A549 (cell line): ENCODE measurements at regions not wholly inside any gene's neighbourhood (a gene's known extent, or its start where the extent isn't known, plus 50 kb on each side); places are given as distances from the start of the nearest gene placed in this dataset.

Experiments
- ATAC-seq, 2 experiments: fragments of 200-7000 bp in 1 of 2; fragments of >200 bp in 1 of 2; cut with Nextera tagmentation in 1 of 2; cut with Tn5 transposase in 1 of 2; 3 replicates each; pipeline versions ENCODE4 v1.8.0 to v1.9.1; 2018 to 2020; ENCODE audit warnings: mild to moderate bottlenecking in 1 of 2, moderate library complexity in 1 of 2
- CTCF ChIA-PET: fragments of 300-600 bp; sonication (Branson Sonifier 250); formaldehyde crosslinking; extraction: SDS; loops from one replicate; lab custom pipeline; 2021; ENCODE audit warnings: antibody characterized with exemption, inconsistent platforms; lab: Yijun Ruan, JAX
- POLR2A ChIA-PET: fragments of 350-600 bp; formaldehyde crosslinking; extraction: SDS; loops from one replicate; lab custom pipeline; 2021; ENCODE audit warnings: antibody characterized with exemption, inconsistent platforms; lab: Yijun Ruan, JAX
- DNase-seq, 2 experiments: peaks; one replicate each; pipeline versions ENCODE4 v3.0.0 to v3.0.0-alpha.2; 2011 to 2016; ENCODE audit warnings: low read depth in 1 of 2, low spot score in 1 of 2
- FAIRE-seq: peaks from 2 replicates; lab custom pipeline; 2011; peaks lifted over from hg19 to GRCh38; lab: Jason Lieb, UNC
- H3K27ac ChIP-seq, 2 experiments: fragments of >200 bp; sonication (Bioruptor Twin); formaldehyde crosslinking; 3 replicates each; pipeline ENCODE4 v1.5.1; 2016 to 2017
- H3K4me1 ChIP-seq: fragments of >200 bp; sonication (Bioruptor Twin); formaldehyde crosslinking; 3 replicates; pipeline ENCODE4 v1.6.1; 2016
- H3K4me2 ChIP-seq: fragments of >200 bp; sonication (Bioruptor Twin); formaldehyde crosslinking; 3 replicates; pipeline ENCODE4 v1.6.1; 2016
- H3K4me3 ChIP-seq: fragments of >200 bp; sonication (Bioruptor Twin); formaldehyde crosslinking; 3 replicates; pipeline ENCODE4 v1.5.1; 2016
- H3K9me3 ChIP-seq: fragments of >200 bp; sonication (Bioruptor Twin); formaldehyde crosslinking; 3 replicates; pipeline ENCODE4 v1.6.1; 2016
- CBX8 ChIP-seq: fragments of 200-600 bp; sonication (generic); IDR thresholded peaks from 2 replicates; pipeline ENCODE4 v1.6.1; 2016
- CEBPB ChIP-seq, 2 experiments: fragments of >200 bp in 1 of 2; sonication (Bioruptor Twin) in 1 of 2; formaldehyde crosslinking in 1 of 2; IDR thresholded peaks; 2 replicates each; pipeline ENCODE4 v1.6.1; 2012 to 2016
- EP300 ChIP-seq, 2 experiments: fragments of >200 bp; sonication (Bioruptor Twin); formaldehyde crosslinking; IDR thresholded peaks; 2 replicates in 1 of 2; 3 replicates in 1 of 2; pipeline ENCODE4 v1.6.1; 2016 to 2017
- FOSB ChIP-seq: fragments of 250-450 bp; sonication (Bioruptor Pico); IDR thresholded peaks from 2 replicates; pipeline ENCODE4 v1.5.0; 2020; ENCODE audit warnings: mild to moderate bottlenecking, moderate library complexity
- FOSL2 ChIP-seq, 2 experiments: fragments of 450-650 bp in 1 of 2; fragments of >200 bp in 1 of 2; sonication (Bioruptor Twin) in 1 of 2; formaldehyde crosslinking; IDR thresholded peaks; 2 replicates each; pipeline versions ENCODE4 v1.5.0 to v1.6.1; 2016 to 2020; ENCODE audit warnings: mild to moderate bottlenecking in 1 of 2, moderate library complexity in 1 of 2
- HDAC2 ChIP-seq: fragments of 200-600 bp; sonication (generic); IDR thresholded peaks from 2 replicates; pipeline ENCODE4 v1.6.1; 2016
- HEYL ChIP-seq: fragments of 250-450 bp; sonication (Bioruptor Pico); IDR thresholded peaks from 2 replicates; pipeline ENCODE4 v1.8.0; 2021; ENCODE audit warnings: mild to moderate bottlenecking, moderate library complexity
- HOXB13 ChIP-seq: fragments of 250-450 bp; sonication (Bioruptor Pico); IDR thresholded peaks from 2 replicates; pipeline ENCODE4 v1.5.0; 2020; ENCODE audit warnings: low read depth, mild to moderate bottlenecking, moderate library complexity
- KDM1A ChIP-seq: fragments of 200-600 bp; sonication (generic); IDR thresholded peaks from 2 replicates; pipeline ENCODE4 v1.6.1; 2016; ENCODE audit warnings: low read depth, mild to moderate bottlenecking
- KDM5A ChIP-seq: fragments of 200-600 bp; sonication (generic); IDR thresholded peaks from 2 replicates; pipeline ENCODE4 v1.6.1; 2016; ENCODE audit warnings: antibody characterized with exemption, mild to moderate bottlenecking
- MAFK ChIP-seq: fragments of 450-650 bp; IDR thresholded peaks from 2 replicates; pipeline ENCODE4 v1.6.1; 2014; ENCODE audit not compliant: partially characterized antibody
- MAZ ChIP-seq: fragments of 150-350 bp; IDR thresholded peaks from 2 replicates; pipeline ENCODE4 v1.6.1; 2014; ENCODE audit warnings: antibody characterized with exemption, low read depth, low read length, borderline replicate concordance
- MYC ChIP-seq: IDR thresholded peaks from 2 replicates; pipeline ENCODE4 v1.6.1; 2012; ENCODE audit warnings: mild to moderate bottlenecking, inconsistent platforms, low read length, improper control_type of control experiment, borderline replicate concordance
- NFE2L2 ChIP-seq: fragments of 150-350 bp; conservative IDR thresholded peaks from 2 replicates; pipeline ENCODE4 v1.6.1; 2014; ENCODE audit warnings: low read length
- NPAS2 ChIP-seq: fragments of 250-450 bp; sonication (Bioruptor Pico); IDR thresholded peaks from 2 replicates; pipeline ENCODE4 v1.8.0; 2022; ENCODE audit warnings: mild to moderate bottlenecking, moderate library complexity, borderline replicate concordance
- NR3C1 ChIP-seq: fragments of >200 bp; sonication (Bioruptor Twin); formaldehyde crosslinking; IDR thresholded peaks from 3 replicates; pipeline ENCODE4 v1.6.1; 2017
- POLR2AphosphoS2 ChIP-seq: conservative IDR thresholded peaks from 2 replicates; pipeline ENCODE4 v1.6.1; 2012; ENCODE audit warnings: low read length, improper control_type of control experiment, inconsistent platforms
- RARB ChIP-seq: fragments of 250-450 bp; sonication (Bioruptor Pico); IDR thresholded peaks from 2 replicates; pipeline ENCODE4 v1.8.0; 2021; ENCODE audit warnings: mild to moderate bottlenecking, moderate library complexity
- RCOR1 ChIP-seq: fragments of 150-350 bp; IDR thresholded peaks from 2 replicates; pipeline ENCODE4 v1.6.1; 2014; ENCODE audit warnings: antibody characterized with exemption, low read length, low read depth
- RFX5 ChIP-seq: fragments of 450-650 bp; IDR thresholded peaks from 2 replicates; pipeline ENCODE4 v1.7.1; 2014; ENCODE audit warnings: antibody characterized with exemption, mild to moderate bottlenecking, moderate library complexity
- SMC3 ChIP-seq: fragments of >200 bp; sonication (Bioruptor Twin); formaldehyde crosslinking; IDR thresholded peaks from 3 replicates; pipeline ENCODE4 v1.6.1; 2018; ENCODE audit warnings: inconsistent platforms
- TP53 ChIP-seq: fragments of 250-450 bp; sonication (Bioruptor Pico); IDR thresholded peaks from 2 replicates; pipeline ENCODE4 v1.5.0; 2021; ENCODE audit warnings: mild to moderate bottlenecking, moderate library complexity
- WGBS: methylation state at CpG from one replicate; pipeline ENCODE4 v1.1.6; 2017; ENCODE audit errors: missing lambda C conversion rate; 5-methylcytosine and 5-hydroxymethylcytosine counted together
- TF ChIP-seq, protein P1 (sequence below): fragments of 150-350 bp; IDR thresholded peaks from 2 replicates; pipeline ENCODE4 v1.6.1; 2014; ENCODE audit warnings: low read depth, mild to moderate bottlenecking, low read length
- TF ChIP-seq, protein P2 (sequence below): fragments of >200 bp; sonication (Bioruptor Twin); formaldehyde crosslinking; IDR thresholded peaks from 3 replicates; pipeline ENCODE4 v1.6.1; 2016
- TF ChIP-seq, protein P3 (sequence below): fragments of 250-450 bp; sonication (Bioruptor Pico); IDR thresholded peaks from 2 replicates; pipeline ENCODE4 v1.5.0; 2020; ENCODE audit warnings: low read depth, mild to moderate bottlenecking, moderate library complexity
- TF ChIP-seq, protein P4 (sequence below): fragments of 450-650 bp; IDR thresholded peaks from 2 replicates; pipeline ENCODE4 v1.6.1; 2014; ENCODE audit warnings: antibody characterized with exemption
- TF ChIP-seq, protein P5 (sequence below): IDR thresholded peaks from 2 replicates; pipeline ENCODE4 v1.6.1; 2012

DNA sequence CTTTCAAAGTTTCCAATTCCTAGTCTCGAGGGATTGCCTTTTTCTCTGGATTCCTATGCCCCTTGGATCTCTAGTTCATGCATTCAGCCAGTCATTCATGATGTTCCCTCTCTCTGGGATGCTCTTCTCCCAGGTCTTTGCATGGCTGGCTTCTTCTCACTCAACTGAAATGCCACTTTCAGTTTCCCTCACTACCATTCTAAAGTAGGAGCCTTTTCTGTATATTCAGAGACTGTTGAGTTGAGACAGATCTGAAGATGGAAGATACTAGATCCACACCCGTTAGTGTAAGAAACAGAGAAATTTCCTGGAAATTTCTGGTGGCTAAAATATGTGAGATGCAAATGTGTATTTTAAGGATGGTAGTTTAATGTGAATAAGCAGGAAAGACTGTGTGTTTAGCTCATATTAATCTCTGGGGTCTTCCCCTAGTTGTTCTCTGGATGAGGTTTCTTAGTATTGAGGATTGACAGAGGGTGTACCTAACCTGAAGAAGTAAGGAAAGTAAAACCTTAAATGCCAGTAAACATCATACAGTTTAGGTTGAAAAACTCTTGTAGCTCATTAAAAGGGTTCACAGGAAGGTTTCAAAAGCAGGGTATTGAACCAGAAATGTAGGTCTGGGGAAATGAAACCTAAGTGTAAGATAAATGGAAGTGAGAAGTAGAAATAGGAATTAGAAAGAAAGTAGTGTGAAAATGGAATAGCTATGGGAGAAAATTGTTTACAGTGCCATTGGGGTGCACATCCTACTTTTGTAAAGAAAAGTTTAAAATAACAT lies 331.3 kb downstream of the NDFIP2 start:
- no peak for FAIRE-seq
- ChIA-PET CTCF (no interaction called here), POLR2A (no interaction called here)
- H3K4me1 ChIP-seq, result peaks cover 12% of the 10 kb centered on the region; the same call in 1 of the 3 replicates
- whole genome bisulfite sequencing, result 65% methylated on average over 2 of the region's 2 CpGs
- H3K9me3 ChIP-seq, result no peaks in the 10 kb centered on the region
- H3K4me2 ChIP-seq, result no peak overlapping the region
- DNase-seq, result no peak
- ATAC-seq, result no peak
- no peak for TF ChIP-seq NPAS2 (CRISPR knock-in tag)
- no peak for TF ChIP-seq MAFK
- TF ChIP-seq, protein P1, sequence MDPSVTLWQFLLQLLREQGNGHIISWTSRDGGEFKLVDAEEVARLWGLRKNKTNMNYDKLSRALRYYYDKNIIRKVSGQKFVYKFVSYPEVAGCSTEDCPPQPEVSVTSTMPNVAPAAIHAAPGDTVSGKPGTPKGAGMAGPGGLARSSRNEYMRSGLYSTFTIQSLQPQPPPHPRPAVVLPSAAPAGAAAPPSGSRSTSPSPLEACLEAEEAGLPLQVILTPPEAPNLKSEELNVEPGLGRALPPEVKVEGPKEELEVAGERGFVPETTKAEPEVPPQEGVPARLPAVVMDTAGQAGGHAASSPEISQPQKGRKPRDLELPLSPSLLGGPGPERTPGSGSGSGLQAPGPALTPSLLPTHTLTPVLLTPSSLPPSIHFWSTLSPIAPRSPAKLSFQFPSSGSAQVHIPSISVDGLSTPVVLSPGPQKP, result no peak
- TF ChIP-seq HDAC2, result no peak
- no peak for TF ChIP-seq POLR2AphosphoS2
- no peak for TF ChIP-seq FOSB (CRISPR knock-in tag)
- TF ChIP-seq MYC, result no peak
- no peak for TF ChIP-seq HEYL (CRISPR knock-in tag)
- no peak for TF ChIP-seq RARB (CRISPR knock-in tag)
- no peak for TF ChIP-seq CBX8
- TF ChIP-seq MAZ, result no peak
- TF ChIP-seq, protein P2, sequence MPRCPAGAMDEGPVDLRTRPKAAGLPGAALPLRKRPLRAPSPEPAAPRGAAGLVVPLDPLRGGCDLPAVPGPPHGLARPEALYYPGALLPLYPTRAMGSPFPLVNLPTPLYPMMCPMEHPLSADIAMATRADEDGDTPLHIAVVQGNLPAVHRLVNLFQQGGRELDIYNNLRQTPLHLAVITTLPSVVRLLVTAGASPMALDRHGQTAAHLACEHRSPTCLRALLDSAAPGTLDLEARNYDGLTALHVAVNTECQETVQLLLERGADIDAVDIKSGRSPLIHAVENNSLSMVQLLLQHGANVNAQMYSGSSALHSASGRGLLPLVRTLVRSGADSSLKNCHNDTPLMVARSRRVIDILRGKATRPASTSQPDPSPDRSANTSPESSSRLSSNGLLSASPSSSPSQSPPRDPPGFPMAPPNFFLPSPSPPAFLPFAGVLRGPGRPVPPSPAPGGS, result no peak
- no peak for TF ChIP-seq SMC3
- TF ChIP-seq, protein P3, sequence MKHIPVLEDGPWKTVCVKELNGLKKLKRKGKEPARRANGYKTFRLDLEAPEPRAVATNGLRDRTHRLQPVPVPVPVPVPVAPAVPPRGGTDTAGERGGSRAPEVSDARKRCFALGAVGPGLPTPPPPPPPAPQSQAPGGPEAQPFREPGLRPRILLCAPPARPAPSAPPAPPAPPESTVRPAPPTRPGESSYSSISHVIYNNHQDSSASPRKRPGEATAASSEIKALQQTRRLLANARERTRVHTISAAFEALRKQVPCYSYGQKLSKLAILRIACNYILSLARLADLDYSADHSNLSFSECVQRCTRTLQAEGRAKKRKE (CRISPR knock-in tag), result no peak
- no peak for TF ChIP-seq NFE2L2
- TF ChIP-seq, protein P4, sequence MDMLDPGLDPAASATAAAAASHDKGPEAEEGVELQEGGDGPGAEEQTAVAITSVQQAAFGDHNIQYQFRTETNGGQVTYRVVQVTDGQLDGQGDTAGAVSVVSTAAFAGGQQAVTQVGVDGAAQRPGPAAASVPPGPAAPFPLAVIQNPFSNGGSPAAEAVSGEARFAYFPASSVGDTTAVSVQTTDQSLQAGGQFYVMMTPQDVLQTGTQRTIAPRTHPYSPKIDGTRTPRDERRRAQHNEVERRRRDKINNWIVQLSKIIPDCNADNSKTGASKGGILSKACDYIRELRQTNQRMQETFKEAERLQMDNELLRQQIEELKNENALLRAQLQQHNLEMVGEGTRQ, result no peak
- no peak for TF ChIP-seq EP300 (IDR thresholded peaks at IDR 0.05)
- no peak for TF ChIP-seq NR3C1
- TF ChIP-seq TP53 (CRISPR knock-in tag), result no peak
- TF ChIP-seq, all 56 proteins: peak for 0
- Histone ChIP-seq H3K27ac (0 out of 6 replicates have a peak overlapping the region, but pooled peaks of 1 of the 2 experiments have one; percentile 17), H3K4me3 (no peak overlapping the region)

DNA sequence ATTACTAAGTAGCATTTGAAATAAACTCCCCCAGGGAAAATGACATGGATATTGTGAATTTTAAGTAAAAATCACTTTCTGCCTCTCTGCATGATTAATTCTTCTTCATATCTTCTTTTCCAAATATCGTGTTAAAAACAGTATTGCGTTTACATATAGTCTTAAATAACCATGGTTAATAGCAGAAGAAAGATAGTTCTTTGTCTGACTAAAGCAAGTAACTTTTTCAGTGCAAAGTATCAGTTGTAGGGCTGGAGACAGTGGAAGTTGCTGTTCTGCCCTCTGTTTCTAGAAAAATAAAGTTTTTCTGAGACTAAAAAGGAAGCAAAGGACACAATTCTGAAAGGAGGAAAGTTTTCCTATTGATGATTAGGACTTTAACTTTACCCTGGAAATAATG lies 330.2 kb downstream of the NDFIP2 start:
- POLR2A ChIA-PET, result interaction anchor here (1.3 kb wide), 1 partner anchor 530 kb away, joined by 3 read pairs; no protein-coding TSS in a partner anchor
- Histone ChIP-seq H3K4me3 (no peak overlapping the region), H3K4me2 (peak overlapping the region; percentile 40), H3K27ac (peak overlapping the region in 1 of 2 experiments; percentile 58; a peak in 1 of 6 replicates), H3K9me3 (no peaks in the 10 kb centered on the region), H3K4me1 (peaks cover 12% of the 10 kb centered on the region; the same call in 1 of the 3 replicates)
- CTCF ChIA-PET, result interaction anchor here (2.1 kb wide), 1 partner anchor 532 kb away, joined by 4 read pairs; no protein-coding TSS in a partner anchor
- no peak for TF ChIP-seq FOSL2 (IDR thresholded peaks at IDR 0.05)
- TF ChIP-seq FOSL2 (CRISPR knock-in tag; IDR thresholded peaks at IDR 0.05), result no peak
- TF ChIP-seq, protein P3 (CRISPR knock-in tag), result no peak
- no peak for TF ChIP-seq RCOR1
- no peak for TF ChIP-seq FOSB (CRISPR knock-in tag)
- TF ChIP-seq KDM5A, result no peak
- TF ChIP-seq, protein P5, sequence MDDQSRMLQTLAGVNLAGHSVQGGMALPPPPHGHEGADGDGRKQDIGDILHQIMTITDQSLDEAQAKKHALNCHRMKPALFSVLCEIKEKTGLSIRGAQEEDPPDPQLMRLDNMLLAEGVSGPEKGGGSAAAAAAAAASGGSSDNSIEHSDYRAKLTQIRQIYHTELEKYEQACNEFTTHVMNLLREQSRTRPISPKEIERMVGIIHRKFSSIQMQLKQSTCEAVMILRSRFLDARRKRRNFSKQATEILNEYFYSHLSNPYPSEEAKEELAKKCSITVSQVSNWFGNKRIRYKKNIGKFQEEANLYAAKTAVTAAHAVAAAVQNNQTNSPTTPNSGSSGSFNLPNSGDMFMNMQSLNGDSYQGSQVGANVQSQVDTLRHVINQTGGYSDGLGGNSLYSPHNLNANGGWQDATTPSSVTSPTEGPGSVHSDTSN, result no peak
- TF ChIP-seq HOXB13, result no peak
- TF ChIP-seq CEBPB (IDR thresholded peaks at IDR 0.05), result no peak
- TF ChIP-seq HDAC2, result no peak
- no peak for TF ChIP-seq KDM1A
- no peak for TF ChIP-seq RFX5
- ATAC-seq (no peak), DNase-seq (no peak), FAIRE-seq (no peak)
- WGBS, result 36% methylated on average over 2 of the region's 2 CpGs
